K562 (cell line): ENCODE measurements at regions not wholly inside any gene's neighbourhood (a gene's known extent, or its start where the extent isn't known, plus 50 kb on each side); places are given as distances from the start of the nearest gene placed in this dataset.

Source experiments
- ATAC-seq: fragments of 200-7000 bp; cut with Tn5 transposase; 3 replicates; pipeline ENCODE4 v1.9.1; 2020; ENCODE audit warnings: moderate library complexity
- BruUV-seq: library from RNA; stranded (reverse); fragments of 400-500 nt; replicated peaks from 2 replicates; lab custom pipeline; 2021; lab: Mats Ljungman, UMichigan
- CTCF ChIA-PET: fragments of 300-600 bp; formaldehyde crosslinking; extraction: SDS; loops from one replicate; lab custom pipeline; 2021; ENCODE audit warnings: low intra/inter-chr PET ratio; lab: Yijun Ruan, JAX
- POLR2A ChIA-PET: fragments of 300-600, 350-650 bp; sonication (Branson Sonifier 250); formaldehyde crosslinking; extraction: SDS; loops from one replicate; lab custom pipeline; 2021; ENCODE audit warnings: antibody characterized with exemption, inconsistent platforms; lab: Yijun Ruan, JAX
- DNase-seq, 4 experiments: peaks; one replicate each; pipeline versions ENCODE4 v3.0.0 to v3.0.0-alpha.2; 2011 to 2018; ENCODE audit warnings: low spot score in 3 of 4, mixed read lengths in 3 of 4; ENCODE audit errors: extremely low read depth in 1 of 4
- FAIRE-seq: peaks from 2 replicates; lab custom pipeline; 2011; peaks lifted over from hg19 to GRCh38; lab: Jason Lieb, UNC
- H2AFZ ChIP-seq: 2 replicates; pipeline ENCODE4 v1.6.0; 2011; ENCODE audit warnings: low read depth, low read length, control low read depth, inconsistent platforms
- H3K27ac ChIP-seq: fragments of 200-600 bp; 3 replicates; pipeline ENCODE4 v1.8.0; 2011; ENCODE audit warnings: low read depth, mild to moderate bottlenecking, control low read depth, inconsistent platforms, low read length, moderate library complexity, mixed read lengths; ENCODE audit errors: extremely low read depth
- H3K27me3 ChIP-seq, 2 experiments: fragments of 300-600 bp in 1 of 2; 2 replicates in 1 of 2; 3 replicates in 1 of 2; pipeline versions ENCODE4 v1.6.0 to v1.8.0; 2011; ENCODE audit warnings: inconsistent platforms in 2 of 2, low read length in 2 of 2, mild to moderate bottlenecking in 1 of 2, mixed read lengths in 1 of 2, moderate library complexity in 1 of 2; ENCODE audit not compliant: control insufficient read depth in 2 of 2, insufficient read depth in 2 of 2
- H3K36me3 ChIP-seq: fragments of 300-600 bp; 3 replicates; pipeline ENCODE4 v1.8.0; 2011; ENCODE audit warnings: mild to moderate bottlenecking, low read length, inconsistent platforms; ENCODE audit not compliant: control insufficient read depth, insufficient read depth
- H3K4me1 ChIP-seq, 2 experiments: fragments of 200-600 bp in 1 of 2; replicated peaks in 1 of 2; 2 replicates in 1 of 2; 3 replicates in 1 of 2; pipeline versions ENCODE4 v1.5.1 to v1.8.0; 2011; ENCODE audit warnings: inconsistent platforms in 2 of 2, low read length in 2 of 2, mild to moderate bottlenecking in 1 of 2, mixed read lengths in 1 of 2, moderate library complexity in 1 of 2; ENCODE audit not compliant: control insufficient read depth in 2 of 2, insufficient read depth in 2 of 2
- H3K4me2 ChIP-seq: 2 replicates; pipeline ENCODE4 v1.6.1; 2011; ENCODE audit warnings: low read length, control low read depth, inconsistent platforms, mixed read lengths; ENCODE audit not compliant: insufficient read depth
- H3K4me3 ChIP-seq: fragments of 200-600 bp; sonication (generic), shearing (Covaris generic); 2 replicates; pipeline ENCODE4 v1.5.1; 2016; ENCODE audit warnings: control low read depth, inconsistent platforms
- H3K79me2 ChIP-seq: fragments of 200-600 bp; 3 replicates; pipeline ENCODE4 v1.8.0; 2011; ENCODE audit warnings: low read length, inconsistent platforms; ENCODE audit not compliant: control insufficient read depth, insufficient read depth
- H3K9ac ChIP-seq, 2 experiments: 2 replicates each; pipeline versions ENCODE4 v1.6.0 to v1.6.1; 2011; ENCODE audit warnings: low read depth in 2 of 2, low read length in 2 of 2, control low read depth in 1 of 2, inconsistent platforms in 1 of 2, mild to moderate bottlenecking in 1 of 2, mixed read lengths in 1 of 2; ENCODE audit not compliant: insufficient read depth in 1 of 2
- H3K9me1 ChIP-seq: one replicate; pipeline ENCODE4 v1.6.0; 2011; ENCODE audit warnings: inconsistent platforms, mild to moderate bottlenecking, low read length, moderate library complexity; ENCODE audit not compliant: control insufficient read depth, insufficient read depth
- H3K9me3 ChIP-seq: replicated peaks from 2 replicates; pipeline ENCODE4 v1.5.1; 2011; ENCODE audit warnings: low read depth, low read length, inconsistent platforms; ENCODE audit not compliant: control insufficient read depth, insufficient read depth
- H4K20me1 ChIP-seq: replicated peaks from 2 replicates; pipeline ENCODE4 v1.6.1; 2011; ENCODE audit warnings: low read length, inconsistent platforms, mixed read lengths; ENCODE audit not compliant: control insufficient read depth, insufficient read depth
- ARID1B ChIP-seq: fragments of 450-650 bp; IDR thresholded peaks from 2 replicates; pipeline ENCODE4 v1.6.1; 2016; ENCODE audit warnings: antibody characterized with exemption, mild to moderate bottlenecking, inconsistent platforms
- FOXJ2 ChIP-seq: fragments of 200-800 bp; sonication (Bioruptor generic); IDR thresholded peaks from 2 replicates; pipeline ENCODE4 v1.6.1; 2016; ENCODE audit warnings: missing genetic modification characterization, missing compliant biosample characterization
- ID3 ChIP-seq, 2 experiments: fragments of 250-450 bp in 1 of 2; fragments of 450-650 bp in 1 of 2; sonication (Bioruptor Pico) in 1 of 2; IDR thresholded peaks; 2 replicates each; pipeline versions ENCODE4 v1.6.1 to v1.8.0; 2016 to 2021; ENCODE audit warnings: mild to moderate bottlenecking in 2 of 2, moderate library complexity in 2 of 2, missing compliant biosample characterization in 1 of 2, missing genetic modification characterization in 1 of 2
- MAZ ChIP-seq, 2 experiments: fragments of 450-650 bp in 1 of 2; sonication (generic) in 1 of 2; formaldehyde crosslinking; IDR thresholded peaks in 1 of 2; conservative IDR thresholded peaks in 1 of 2; 2 replicates each; pipeline versions ENCODE4 v1.4.0 to v1.5.0; 2020; ENCODE audit warnings: mild to moderate bottlenecking in 1 of 2, missing genetic modification reagents in 1 of 2
- MITF ChIP-seq: IDR thresholded peaks from 2 replicates; pipeline ENCODE4 v1.6.1; 2014; ENCODE audit warnings: antibody characterized with exemption
- ZKSCAN3 ChIP-seq: fragments of 250-450 bp; sonication (Bioruptor Pico); IDR thresholded peaks from 2 replicates; pipeline ENCODE4 v1.4.0; 2020
- ZNF253 ChIP-seq: fragments of 250-450 bp; sonication (Bioruptor Pico); conservative IDR thresholded peaks from 2 replicates; pipeline ENCODE4 v1.6.1; 2021; ENCODE audit warnings: mild to moderate bottlenecking
- ZNF280A ChIP-seq: fragments of 450-650 bp; IDR thresholded peaks from 2 replicates; pipeline ENCODE4 v1.6.1; 2018; ENCODE audit warnings: mild to moderate bottlenecking, low read depth; ENCODE audit not compliant: partially characterized antibody
- WGBS: fragments of 100-300 bp; shearing (Covaris generic); methylation state at CpG from one replicate; pipeline ENCODE4 v1.1.6; 2016; ENCODE audit warnings: low coverage, mixed read lengths; ENCODE audit not compliant: insufficient coverage; ENCODE audit errors: missing lambda C conversion rate; 5-methylcytosine and 5-hydroxymethylcytosine counted together
- in situ Hi-C: fragments of 300-500 bp; cut with MboI; formaldehyde crosslinking; loops from 4 replicates; pipeline ENCODE4 v1.15.0; 2018; ENCODE audit warnings: inconsistent platforms, mixed read lengths
- intact Hi-C: fragments of 100-400 bp; cut with micrococcal nuclease; formaldehyde crosslinking; loops from 2 replicates; pipeline ENCODE4 v1.14.2; 2022
- TF ChIP-seq, protein P1 (sequence below): sonication (generic); formaldehyde crosslinking; IDR thresholded peaks from 2 replicates; pipeline ENCODE4 v1.9.0; 2022; ENCODE audit warnings: mild to moderate bottlenecking, missing genetic modification reagents
- TF ChIP-seq, protein P2 (sequence below): fragments of 250-450 bp; sonication (Bioruptor Pico); IDR thresholded peaks from 2 replicates; pipeline ENCODE4 v1.4.0; 2020; ENCODE audit warnings: borderline replicate concordance

- Histone ChIP-seq H3K9me1 (no peaks in the 10 kb centered on the region), H3K9me3 (0 out of 2 replicates have a peak, but pooled peaks cover 2% of the 10 kb centered on the region), H3K9ac (no peak overlapping the region), H3K36me3 (no peaks in the 10 kb centered on the region), H3K4me1 (no peaks in the 10 kb centered on the region), H3K4me2 (no peak overlapping the region), H4K20me1 (no peaks in the 10 kb centered on the region), H3K79me2 (no peaks in the 10 kb centered on the region), H3K27ac (no peak overlapping the region), H3K27me3 (no peaks in the 10 kb centered on the region), H2AFZ (no peak overlapping the region), H3K4me3 (no peak overlapping the region)
- FAIRE-seq (no peak), ATAC-seq (no peak), DNase-seq (no peak)
- 2% methylated on average over 7 of the region's 7 CpGs for WGBS
- intact Hi-C loops = no loop called here
- ChIA-PET POLR2A (no interaction called here), CTCF (no interaction called here)
- no TSS peak for BruUV-seq
- no peak for TF ChIP-seq ARID1B
- no peak for TF ChIP-seq MAZ (CRISPR knock-in tag; conservative IDR thresholded peaks at IDR 0.05 in 1 of 2, IDR thresholded peaks at IDR 0.05 in 1 of 2)
- TF ChIP-seq, protein P1, sequence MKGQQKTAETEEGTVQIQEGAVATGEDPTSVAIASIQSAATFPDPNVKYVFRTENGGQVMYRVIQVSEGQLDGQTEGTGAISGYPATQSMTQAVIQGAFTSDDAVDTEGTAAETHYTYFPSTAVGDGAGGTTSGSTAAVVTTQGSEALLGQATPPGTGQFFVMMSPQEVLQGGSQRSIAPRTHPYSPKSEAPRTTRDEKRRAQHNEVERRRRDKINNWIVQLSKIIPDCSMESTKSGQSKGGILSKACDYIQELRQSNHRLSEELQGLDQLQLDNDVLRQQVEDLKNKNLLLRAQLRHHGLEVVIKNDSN = no peak
- TF ChIP-seq MITF = no peak
- TF ChIP-seq FOXJ2 (tag) = no peak
- TF ChIP-seq ZNF280A = no peak
- TF ChIP-seq ZKSCAN3 (CRISPR knock-in tag) = no peak
- no peak for TF ChIP-seq ID3 (CRISPR knock-in tag; IDR thresholded peaks at IDR 0.05)
- no peak for TF ChIP-seq ID3 (tag; IDR thresholded peaks at IDR 0.05)
- TF ChIP-seq, protein P2, sequence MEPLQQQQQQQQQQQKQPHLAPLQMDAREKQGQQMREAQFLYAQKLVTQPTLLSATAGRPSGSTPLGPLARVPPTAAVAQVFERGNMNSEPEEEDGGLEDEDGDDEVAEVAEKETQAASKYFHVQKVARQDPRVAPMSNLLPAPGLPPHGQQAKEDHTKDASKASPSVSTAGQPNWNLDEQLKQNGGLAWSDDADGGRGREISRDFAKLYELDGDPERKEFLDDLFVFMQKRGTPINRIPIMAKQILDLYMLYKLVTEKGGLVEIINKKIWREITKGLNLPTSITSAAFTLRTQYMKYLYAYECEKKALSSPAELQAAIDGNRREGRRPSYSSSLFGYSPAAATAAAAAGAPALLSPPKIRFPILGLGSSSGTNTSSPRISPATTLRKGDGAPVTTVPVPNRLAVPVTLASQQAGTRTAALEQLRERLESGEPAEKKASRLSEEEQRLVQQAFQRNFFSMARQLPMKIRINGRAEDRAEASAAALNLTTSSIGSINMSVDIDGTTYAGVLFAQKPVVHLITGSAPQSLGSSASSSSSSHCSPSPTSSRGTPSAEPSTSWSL = no peak
- no peak for TF ChIP-seq ZNF253
- TF ChIP-seq, all 486 proteins: peak for 0
- in situ Hi-C loops = no loop called here
Measured at GRCh38 chr16:51328733-51329132, 177.7 kb upstream of the SALL1 start.
